ENCODE measurements at regions not wholly inside any gene's neighbourhood (a gene's known extent, or its start where the extent isn't known, plus 50 kb on each side); places are given as distances from the start of the nearest gene placed in this dataset.

DNA sequence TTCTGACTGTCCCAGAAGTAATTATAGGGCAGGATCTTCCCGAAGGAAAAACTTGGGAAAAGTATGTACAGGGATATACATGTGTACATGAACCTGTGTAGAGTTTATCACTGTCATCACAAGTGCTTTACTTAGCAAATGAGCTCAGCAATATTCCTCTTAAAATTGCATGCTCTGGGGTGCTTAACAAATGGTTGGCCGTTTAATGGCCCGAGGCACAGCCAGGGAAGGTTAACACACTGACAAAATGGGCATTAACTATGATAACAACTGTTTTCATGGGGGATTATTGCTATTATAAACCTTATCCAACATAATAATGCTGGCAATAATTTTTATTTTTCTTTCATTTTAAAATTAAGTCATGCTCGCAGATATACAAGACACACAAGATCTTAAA lies 459.3 kb downstream of the TUSC7 start:
- no peak overlapping the region for H3K9ac ChIP-seq (ENCODE audit: low read length in 5 of 5)
- H3K36me3 ChIP-seq (ENCODE audit: control insufficient read depth in 5 of 5, insufficient read depth in 5 of 5, low read length in 5 of 5): no peaks in the 10 kb centered on the region
- H3K9me3 ChIP-seq (ENCODE audit: control insufficient read depth in 5 of 5, low read length in 5 of 5): no peaks in the 10 kb centered on the region
- H3K27me3 ChIP-seq (ENCODE audit: control insufficient read depth in 5 of 5, insufficient read depth in 4 of 5, low read length in 5 of 5): no peaks in the 10 kb centered on the region
- peaks cover 0 to 5% (median 0%) of the 10 kb centered on the region in 5 donors for H3K4me1 ChIP-seq (ENCODE audit: control insufficient read depth in 5 of 5, insufficient read depth in 5 of 5, low read length in 5 of 5)
- no peak overlapping the region for H3K27ac ChIP-seq (ENCODE audit: low read depth, low read length)
- no peak overlapping the region for H3K4me3 ChIP-seq (ENCODE audit: low read depth in 1 of 5, low read length in 5 of 5)

DNA sequence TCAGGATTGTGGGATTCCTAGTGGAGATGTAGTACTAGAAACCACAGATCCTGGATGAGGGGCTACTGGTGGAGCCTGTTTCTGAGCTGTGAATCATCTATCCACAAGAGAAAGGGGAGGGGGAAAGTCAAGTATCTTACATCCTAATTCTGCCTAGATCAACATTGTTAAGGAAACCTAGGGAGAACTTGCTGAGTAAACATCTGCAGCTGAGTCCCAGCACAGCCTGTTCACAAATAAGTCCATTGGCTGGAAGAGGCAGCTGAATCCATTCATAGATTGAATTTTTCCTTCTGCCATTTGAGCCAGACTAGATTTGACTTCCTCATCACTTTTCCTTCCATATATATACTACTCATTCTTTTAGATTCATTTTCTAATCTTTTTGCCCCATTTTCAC lies 460.5 kb downstream of the TUSC7 start:
- no peak overlapping the region for H3K4me3 ChIP-seq (ENCODE audit: low read depth in 1 of 5, low read length in 5 of 5)
- H3K9ac ChIP-seq (ENCODE audit: low read length in 5 of 5): no peak overlapping the region
- no peak overlapping the region for H3K27ac ChIP-seq (ENCODE audit: low read depth, low read length)
- no peaks in the 10 kb centered on the region for H3K27me3 ChIP-seq (ENCODE audit: control insufficient read depth in 5 of 5, insufficient read depth in 4 of 5, low read length in 5 of 5)
- no peaks in the 10 kb centered on the region for H3K9me3 ChIP-seq (ENCODE audit: control insufficient read depth in 5 of 5, low read length in 5 of 5)
- peaks cover 0 to 5% (median 0%) of the 10 kb centered on the region in 5 donors for H3K4me1 ChIP-seq (ENCODE audit: control insufficient read depth in 5 of 5, insufficient read depth in 5 of 5, low read length in 5 of 5)
- no peaks in the 10 kb centered on the region for H3K36me3 ChIP-seq (ENCODE audit: control insufficient read depth in 5 of 5, insufficient read depth in 5 of 5, low read length in 5 of 5)

DNA sequence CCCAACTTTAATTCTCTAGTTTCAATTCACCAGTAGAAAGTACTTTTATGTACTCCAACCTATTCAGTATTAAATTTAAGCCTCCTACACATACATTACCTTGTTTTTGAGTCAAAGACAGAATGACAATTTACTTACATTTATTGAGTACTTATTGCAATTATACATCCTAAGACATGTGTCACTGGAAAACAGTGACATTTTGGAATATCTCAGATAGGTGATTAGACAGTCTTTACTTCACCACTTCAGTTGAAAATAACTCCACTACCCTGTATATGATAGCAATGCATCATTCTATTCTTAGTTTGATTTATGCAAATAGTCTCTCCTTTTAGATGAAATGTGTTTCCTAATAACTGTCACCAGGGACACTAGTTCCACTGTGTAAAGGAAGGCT lies 461.5 kb downstream of the TUSC7 start:
- no peak overlapping the region for H3K27ac ChIP-seq (ENCODE audit: low read depth, low read length)
- no peaks in the 10 kb centered on the region for H3K9me3 ChIP-seq (ENCODE audit: control insufficient read depth in 5 of 5, low read length in 5 of 5)
- no peak overlapping the region for H3K4me3 ChIP-seq (ENCODE audit: low read depth in 1 of 5, low read length in 5 of 5)
- peaks cover 0 to 5% (median 0%) of the 10 kb centered on the region in 5 donors for H3K4me1 ChIP-seq (ENCODE audit: control insufficient read depth in 5 of 5, insufficient read depth in 5 of 5, low read length in 5 of 5)
- no peaks in the 10 kb centered on the region for H3K27me3 ChIP-seq (ENCODE audit: control insufficient read depth in 5 of 5, insufficient read depth in 4 of 5, low read length in 5 of 5)
- no peaks in the 10 kb centered on the region for H3K36me3 ChIP-seq (ENCODE audit: control insufficient read depth in 5 of 5, insufficient read depth in 5 of 5, low read length in 5 of 5)
- no peak overlapping the region for H3K9ac ChIP-seq (ENCODE audit: low read length in 5 of 5)

DNA sequence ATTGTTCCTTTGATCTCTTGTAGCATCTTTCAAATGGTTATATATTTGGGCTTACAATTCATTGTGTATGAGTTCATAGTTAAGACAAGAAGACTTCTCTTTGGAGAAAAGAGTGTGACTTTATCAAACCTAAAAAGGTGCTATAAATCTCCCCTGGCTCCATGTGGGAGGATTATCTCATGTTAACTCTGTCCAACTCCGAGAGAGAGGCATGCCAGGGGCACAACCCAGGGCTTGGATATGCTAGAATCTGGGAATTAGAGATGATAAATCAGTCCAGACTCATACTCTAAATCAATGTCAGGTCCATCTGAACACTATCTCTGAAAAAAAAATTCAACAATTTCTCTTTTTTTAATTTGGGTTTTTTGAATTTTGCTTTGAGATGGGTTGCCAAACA lies 462.8 kb downstream of the TUSC7 start:
- H3K27me3 ChIP-seq (ENCODE audit: control insufficient read depth in 5 of 5, insufficient read depth in 4 of 5, low read length in 5 of 5): no peaks in the 10 kb centered on the region

GRCh38 chr3:117181222-117181621 lies 471.6 kb downstream of the TUSC7 start:
- Histone ChIP-seq H3K9ac (ENCODE audit: low read length in 5 of 5) (no peak overlapping the region), H3K27me3 (ENCODE audit: control insufficient read depth in 5 of 5, insufficient read depth in 4 of 5, low read length in 5 of 5) (no peaks in the 10 kb centered on the region), H3K4me1 (ENCODE audit: control insufficient read depth in 5 of 5, insufficient read depth in 5 of 5, low read length in 5 of 5) (no peaks in the 10 kb centered on the region), H3K27ac (ENCODE audit: low read depth, low read length) (no peak overlapping the region), H3K9me3 (ENCODE audit: control insufficient read depth in 5 of 5, low read length in 5 of 5) (no peaks in the 10 kb centered on the region), H3K36me3 (ENCODE audit: control insufficient read depth in 5 of 5, insufficient read depth in 5 of 5, low read length in 5 of 5) (no peaks in the 10 kb centered on the region), H3K4me3 (ENCODE audit: low read depth in 1 of 5, low read length in 5 of 5) (no peak overlapping the region)

More for the DNA sequence above, 462.8 kb downstream of the TUSC7 start:
- H3K4me1 ChIP-seq (ENCODE audit: control insufficient read depth in 5 of 5, insufficient read depth in 5 of 5, low read length in 5 of 5): peaks cover 0 to 5% (median 0%) of the 10 kb centered on the region in 5 donors
- no peak overlapping the region for H3K9ac ChIP-seq (ENCODE audit: low read length in 5 of 5)
- H3K36me3 ChIP-seq (ENCODE audit: control insufficient read depth in 5 of 5, insufficient read depth in 5 of 5, low read length in 5 of 5): no peaks in the 10 kb centered on the region
- no peaks in the 10 kb centered on the region for H3K9me3 ChIP-seq (ENCODE audit: control insufficient read depth in 5 of 5, low read length in 5 of 5)
- no peak overlapping the region for H3K27ac ChIP-seq (ENCODE audit: low read depth, low read length)
- no peak overlapping the region for H3K4me3 ChIP-seq (ENCODE audit: low read depth in 1 of 5, low read length in 5 of 5)

DNA sequence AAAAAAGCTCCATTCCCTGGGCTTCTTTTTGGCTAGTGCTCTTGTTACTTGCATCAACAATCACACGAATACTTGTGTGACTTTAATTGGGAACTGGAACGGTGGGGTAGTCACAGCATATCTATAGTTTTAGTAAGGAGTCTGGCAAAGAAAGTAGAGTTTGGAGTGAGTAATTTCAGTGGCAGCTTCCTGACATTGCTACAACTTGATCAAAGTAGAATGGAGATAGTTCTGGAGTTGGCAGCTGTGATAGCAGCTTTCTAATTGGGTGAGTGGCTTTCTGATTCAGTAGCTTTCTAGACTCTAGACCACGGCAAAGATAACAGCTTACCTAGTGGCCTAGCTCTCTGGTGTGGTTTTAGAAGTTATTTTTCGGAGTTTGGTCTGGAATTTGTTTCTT lies 475.0 kb downstream of the TUSC7 start:
- Histone ChIP-seq H3K9ac (ENCODE audit: low read length in 5 of 5) (no peak overlapping the region), H3K4me3 (ENCODE audit: low read depth in 1 of 5, low read length in 5 of 5) (no peak overlapping the region), H3K36me3 (ENCODE audit: control insufficient read depth in 5 of 5, insufficient read depth in 5 of 5, low read length in 5 of 5) (no peaks in the 10 kb centered on the region), H3K27ac (ENCODE audit: low read depth, low read length) (no peak overlapping the region), H3K4me1 (ENCODE audit: control insufficient read depth in 5 of 5, insufficient read depth in 5 of 5, low read length in 5 of 5) (no peaks in the 10 kb centered on the region), H3K9me3 (ENCODE audit: control insufficient read depth in 5 of 5, low read length in 5 of 5) (no peaks in the 10 kb centered on the region), H3K27me3 (ENCODE audit: control insufficient read depth in 5 of 5, insufficient read depth in 4 of 5, low read length in 5 of 5) (no peaks in the 10 kb centered on the region)

DNA sequence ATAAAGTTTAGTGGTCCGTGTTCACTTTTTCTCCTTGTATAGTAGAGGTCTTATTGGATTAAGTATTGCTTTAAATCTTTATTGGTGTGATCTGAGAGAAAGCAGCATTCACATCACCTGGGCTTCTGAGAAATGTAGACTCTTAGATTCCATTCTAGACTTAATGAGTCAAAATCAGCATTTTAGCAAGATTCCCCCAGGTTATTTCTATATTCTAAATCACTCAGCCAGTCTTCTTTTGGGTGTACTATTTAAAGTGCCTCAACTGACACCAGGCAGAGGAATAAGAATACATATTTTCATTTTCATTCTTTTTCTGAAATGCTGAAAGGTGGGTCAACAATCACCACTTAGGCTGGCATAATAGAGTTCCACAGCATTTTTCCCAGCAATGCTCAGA lies 481.7 kb downstream of the TUSC7 start:
- Histone ChIP-seq H3K4me1 (ENCODE audit: control insufficient read depth in 5 of 5, insufficient read depth in 5 of 5, low read length in 5 of 5) (no peaks in the 10 kb centered on the region), H3K27ac (ENCODE audit: low read depth, low read length) (no peak overlapping the region), H3K4me3 (ENCODE audit: low read depth in 1 of 5, low read length in 5 of 5) (no peak overlapping the region), H3K9ac (ENCODE audit: low read length in 5 of 5) (no peak overlapping the region), H3K36me3 (ENCODE audit: control insufficient read depth in 5 of 5, insufficient read depth in 5 of 5, low read length in 5 of 5) (no peaks in the 10 kb centered on the region), H3K27me3 (ENCODE audit: control insufficient read depth in 5 of 5, insufficient read depth in 4 of 5, low read length in 5 of 5) (no peaks in the 10 kb centered on the region), H3K9me3 (ENCODE audit: control insufficient read depth in 5 of 5, low read length in 5 of 5) (no peaks in the 10 kb centered on the region)

GRCh38 chr3:117192888-117193287 lies 483.3 kb downstream of the TUSC7 start:
- no peak overlapping the region for H3K4me3 ChIP-seq (ENCODE audit: low read depth in 1 of 5, low read length in 5 of 5)
- no peaks in the 10 kb centered on the region for H3K36me3 ChIP-seq (ENCODE audit: control insufficient read depth in 5 of 5, insufficient read depth in 5 of 5, low read length in 5 of 5)
- no peaks in the 10 kb centered on the region for H3K4me1 ChIP-seq (ENCODE audit: control insufficient read depth in 5 of 5, insufficient read depth in 5 of 5, low read length in 5 of 5)
- H3K27ac ChIP-seq (ENCODE audit: low read depth, low read length): no peak overlapping the region
- no peaks in the 10 kb centered on the region for H3K9me3 ChIP-seq (ENCODE audit: control insufficient read depth in 5 of 5, low read length in 5 of 5)
- no peak overlapping the region for H3K9ac ChIP-seq (ENCODE audit: low read length in 5 of 5)
- no peaks in the 10 kb centered on the region for H3K27me3 ChIP-seq (ENCODE audit: control insufficient read depth in 5 of 5, insufficient read depth in 4 of 5, low read length in 5 of 5)

GRCh38 chr3:117193390-117193789 lies 483.8 kb downstream of the TUSC7 start:
- Histone ChIP-seq H3K9me3 (ENCODE audit: control insufficient read depth in 5 of 5, low read length in 5 of 5) (no peaks in the 10 kb centered on the region), H3K4me3 (ENCODE audit: low read depth in 1 of 5, low read length in 5 of 5) (no peak overlapping the region), H3K9ac (ENCODE audit: low read length in 5 of 5) (no peak overlapping the region), H3K27ac (ENCODE audit: low read depth, low read length) (no peak overlapping the region), H3K36me3 (ENCODE audit: control insufficient read depth in 5 of 5, insufficient read depth in 5 of 5, low read length in 5 of 5) (no peaks in the 10 kb centered on the region), H3K27me3 (ENCODE audit: control insufficient read depth in 5 of 5, insufficient read depth in 4 of 5, low read length in 5 of 5) (no peaks in the 10 kb centered on the region), H3K4me1 (ENCODE audit: control insufficient read depth in 5 of 5, insufficient read depth in 5 of 5, low read length in 5 of 5) (no peaks in the 10 kb centered on the region)

DNA sequence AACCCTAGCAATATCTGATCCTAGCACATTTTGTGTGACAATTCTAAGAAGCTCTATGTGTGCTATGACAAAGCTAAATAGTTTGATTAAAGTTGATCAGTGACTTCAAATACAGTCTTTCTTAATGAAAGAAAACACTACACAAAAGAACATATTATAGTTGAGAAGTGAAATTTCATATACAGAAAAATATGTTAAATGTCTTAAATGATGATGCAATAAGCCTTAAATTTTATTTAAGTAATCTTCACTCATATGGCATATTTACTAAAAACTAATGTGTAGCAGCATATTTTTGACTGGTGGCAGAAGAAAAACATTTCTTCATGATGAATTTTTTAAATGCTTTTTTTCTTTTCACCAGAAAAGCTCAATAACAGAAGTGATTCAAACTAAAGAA lies 485.5 kb downstream of the TUSC7 start:
- H3K36me3 ChIP-seq (ENCODE audit: control insufficient read depth in 5 of 5, insufficient read depth in 5 of 5, low read length in 5 of 5): no peaks in the 10 kb centered on the region
- no peaks in the 10 kb centered on the region for H3K27me3 ChIP-seq (ENCODE audit: control insufficient read depth in 5 of 5, insufficient read depth in 4 of 5, low read length in 5 of 5)
- no peak overlapping the region for H3K27ac ChIP-seq (ENCODE audit: low read depth, low read length)
- H3K4me3 ChIP-seq (ENCODE audit: low read depth in 1 of 5, low read length in 5 of 5): no peak overlapping the region
- no peak overlapping the region for H3K9ac ChIP-seq (ENCODE audit: low read length in 5 of 5)
- H3K4me1 ChIP-seq (ENCODE audit: control insufficient read depth in 5 of 5, insufficient read depth in 5 of 5, low read length in 5 of 5): no peaks in the 10 kb centered on the region
- H3K9me3 ChIP-seq (ENCODE audit: control insufficient read depth in 5 of 5, low read length in 5 of 5): no peaks in the 10 kb centered on the region

DNA sequence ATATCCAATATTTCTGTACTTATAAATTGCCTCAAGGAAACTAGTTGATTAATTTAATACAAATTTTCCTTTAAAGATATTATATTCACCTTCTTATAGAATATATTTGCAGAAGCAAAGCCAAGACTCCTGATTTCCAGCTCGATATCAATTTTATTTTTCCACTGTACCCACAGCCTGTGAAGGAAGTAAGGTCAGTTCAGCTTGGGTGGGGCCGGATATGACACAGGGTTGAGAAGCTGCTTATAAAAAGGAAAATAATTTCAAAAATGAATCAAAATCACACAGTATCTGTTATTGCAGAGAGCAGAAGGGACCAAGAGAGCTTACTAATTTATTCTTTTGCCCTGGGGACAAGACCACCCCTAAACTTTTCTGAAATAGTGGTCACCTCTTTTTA lies 491.4 kb downstream of the TUSC7 start:
- H3K9me3 ChIP-seq (ENCODE audit: control insufficient read depth in 5 of 5, low read length in 5 of 5): no peaks in the 10 kb centered on the region
- H3K36me3 ChIP-seq (ENCODE audit: control insufficient read depth in 5 of 5, insufficient read depth in 5 of 5, low read length in 5 of 5): no peaks in the 10 kb centered on the region
- H3K9ac ChIP-seq (ENCODE audit: low read length in 5 of 5): no peak overlapping the region
- H3K4me3 ChIP-seq (ENCODE audit: low read depth in 1 of 5, low read length in 5 of 5): no peak overlapping the region
- no peak overlapping the region for H3K27ac ChIP-seq (ENCODE audit: low read depth, low read length)
- no peaks in the 10 kb centered on the region for H3K27me3 ChIP-seq (ENCODE audit: control insufficient read depth in 5 of 5, insufficient read depth in 4 of 5, low read length in 5 of 5)
- peaks cover 0 to 10% (median 6%) of the 10 kb centered on the region in 5 donors for H3K4me1 ChIP-seq (ENCODE audit: control insufficient read depth in 5 of 5, insufficient read depth in 5 of 5, low read length in 5 of 5)

Measured in subcutaneous abdominal adipose tissue (tissue), 5 donors.